Ovary (tissue), 3 donors: ENCODE measurements at regions not wholly inside any gene's neighbourhood (a gene's known extent, or its start where the extent isn't known, plus 50 kb on each side); places are given as distances from the start of the nearest gene placed in this dataset.

ENCODE experiments used
- CTCF ChIP-seq, 3 donors: fragments of 450-650 bp in 2 of 3; fragments of 200-600 bp in 1 of 3; IDR thresholded peaks; one replicate each; pipeline versions ENCODE4 v1.5.1 to v1.8.0; 2016 to 2022; ENCODE audit warnings: antibody characterized with exemption in 3 of 3, mild to moderate bottlenecking in 1 of 3
- POLR2A ChIP-seq: fragments of 450-650 bp; IDR thresholded peaks from one replicate; pipeline ENCODE4 v1.6.1; 2017; ENCODE audit warnings: antibody characterized with exemption, mild to moderate bottlenecking, moderate library complexity
- donor health status: DM: no; HTN: no; CAD: no.

DNA sequence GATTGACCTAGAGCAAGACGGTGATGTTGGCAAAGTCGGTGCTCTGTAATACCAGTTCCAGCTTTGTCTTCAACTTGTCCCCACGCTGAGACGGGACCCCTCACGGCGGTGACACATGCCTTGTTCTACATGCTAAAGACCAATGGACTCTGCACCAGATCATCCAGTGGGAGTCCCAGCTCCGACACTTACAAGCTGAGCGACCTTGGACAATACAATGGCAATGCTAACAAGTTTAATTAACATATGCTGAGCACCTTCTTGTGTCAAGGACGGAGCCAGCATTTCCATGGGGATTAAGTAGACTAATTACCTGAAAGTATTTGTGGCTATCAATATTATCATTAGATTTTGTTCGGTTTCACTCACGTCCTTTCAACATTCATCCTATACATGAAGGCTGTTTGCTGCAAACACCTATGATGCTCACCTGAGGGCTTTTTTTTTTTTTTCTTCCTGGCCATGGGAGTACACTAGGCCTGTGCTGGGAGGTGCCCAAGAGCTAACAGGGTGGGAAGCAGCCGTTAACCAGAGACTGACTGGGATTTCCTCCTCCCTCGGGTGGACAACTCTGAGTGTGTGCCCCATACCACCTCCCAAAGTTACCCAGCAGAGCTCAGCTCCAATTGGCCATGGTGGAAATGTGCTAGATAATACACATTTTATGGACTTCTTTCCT is 308.6 kb upstream of the ZFHX3 start:
- TF ChIP-seq CTCF (IDR thresholded peaks at IDR 0.05) (no peak), POLR2A (no peak)
